HL-60 (cell line): ENCODE measurements at regions not wholly inside any gene's neighbourhood (a gene's known extent, or its start where the extent isn't known, plus 50 kb on each side); places are given as distances from the start of the nearest gene placed in this dataset.

Experiments
- DNase-seq, 2 experiments: peaks; one replicate each; pipeline ENCODE4 v3.0.0-alpha.2; 2010 to 2020; ENCODE audit warnings: low read depth in 1 of 2, low spot score in 1 of 2
- H3K27ac ChIP-seq: fragments of 250-450 bp; sonication (Bioruptor Pico); replicated peaks from 2 replicates; pipeline ENCODE4 v1.5.1; 2020; ENCODE audit warnings: mild to moderate bottlenecking, moderate library complexity
- H3K27me3 ChIP-seq: fragments of 250-450 bp; sonication (Bioruptor Pico); 2 replicates; pipeline ENCODE4 v1.5.1; 2021; ENCODE audit warnings: mild to moderate bottlenecking, moderate library complexity; ENCODE audit not compliant: insufficient read depth, poor library complexity, severe bottlenecking
- H3K4me3 ChIP-seq: replicated peaks from 2 replicates; pipeline ENCODE4 v1.5.1; 2011; ENCODE audit warnings: mild to moderate bottlenecking, control low read depth, low read length; ENCODE audit not compliant: insufficient read depth
- CTCF ChIP-seq: IDR thresholded peaks from one replicate; pipeline ENCODE4 v1.5.1; 2011; ENCODE audit warnings: low read length, control low read depth, inconsistent platforms; ENCODE audit not compliant: insufficient read depth
- GABPA ChIP-seq: IDR thresholded peaks from 2 replicates; pipeline ENCODE4 v1.6.1; 2012; ENCODE audit warnings: low read depth
- POLR2AphosphoS5 ChIP-seq: IDR thresholded peaks from 2 replicates; pipeline ENCODE4 v1.6.1; 2012; ENCODE audit warnings: low read depth
- REST ChIP-seq: IDR thresholded peaks from 2 replicates; pipeline ENCODE4 v1.6.1; 2012; ENCODE audit warnings: low read depth; ENCODE audit not compliant: insufficient replicate concordance
- SPI1 ChIP-seq: IDR thresholded peaks from 2 replicates; pipeline ENCODE4 v1.6.1; 2012; ENCODE audit warnings: low read depth, mild to moderate bottlenecking, borderline replicate concordance

DNA sequence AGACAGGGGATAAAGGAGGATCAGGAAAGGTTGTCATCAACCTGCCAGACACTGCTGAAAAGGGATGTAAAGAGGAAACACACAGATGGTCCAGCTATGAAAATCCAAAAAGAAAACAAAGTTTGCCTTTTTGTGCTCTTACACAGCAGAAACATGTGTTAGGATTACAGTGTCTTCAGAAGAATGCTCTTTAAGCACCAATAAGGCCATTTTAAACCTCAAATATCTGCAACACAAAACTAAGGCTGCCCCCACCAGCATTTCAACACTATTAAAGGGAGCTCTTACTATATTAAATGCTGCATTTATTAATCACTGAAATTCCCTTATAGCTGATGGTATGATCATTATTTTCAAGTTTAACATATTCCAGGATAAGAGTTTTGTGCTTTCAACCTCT, 922.5 kb downstream of the NLGN4Y start:
- no peak overlapping the region for H3K4me3 ChIP-seq
- TF ChIP-seq GABPA (no peak), REST (no peak), SPI1 (no peak), POLR2AphosphoS5 (no peak), CTCF (no peak)
- H3K27ac ChIP-seq: no peak overlapping the region
- DNase-seq: no peak
- H3K27me3 ChIP-seq: no peaks in the 10 kb centered on the region

DNA sequence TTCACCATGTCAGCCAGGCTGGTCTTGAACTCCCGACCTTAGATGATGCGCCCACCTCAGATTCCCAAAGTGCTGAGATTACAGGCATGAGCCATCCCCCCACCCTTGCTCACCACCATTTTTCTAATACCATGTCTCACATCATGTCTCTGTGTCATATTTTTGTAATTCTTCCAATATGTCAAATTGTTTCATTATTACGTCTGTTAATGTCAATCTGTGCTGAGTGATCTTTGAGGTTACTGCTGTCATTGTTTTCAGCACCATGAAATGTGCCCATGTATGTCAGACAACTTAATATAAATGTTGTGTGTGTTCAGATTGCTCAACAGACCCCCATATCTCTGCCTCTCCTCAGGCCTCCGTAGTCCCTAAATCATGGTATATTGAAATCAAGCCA, 923.6 kb downstream of the NLGN4Y start:
- DNase-seq: no peak
- H3K4me3 ChIP-seq: no peak overlapping the region
- no peaks in the 10 kb centered on the region for H3K27me3 ChIP-seq
- H3K27ac ChIP-seq: no peak overlapping the region
- TF ChIP-seq CTCF (no peak), POLR2AphosphoS5 (no peak), REST (no peak), GABPA (no peak), SPI1 (no peak)

DNA sequence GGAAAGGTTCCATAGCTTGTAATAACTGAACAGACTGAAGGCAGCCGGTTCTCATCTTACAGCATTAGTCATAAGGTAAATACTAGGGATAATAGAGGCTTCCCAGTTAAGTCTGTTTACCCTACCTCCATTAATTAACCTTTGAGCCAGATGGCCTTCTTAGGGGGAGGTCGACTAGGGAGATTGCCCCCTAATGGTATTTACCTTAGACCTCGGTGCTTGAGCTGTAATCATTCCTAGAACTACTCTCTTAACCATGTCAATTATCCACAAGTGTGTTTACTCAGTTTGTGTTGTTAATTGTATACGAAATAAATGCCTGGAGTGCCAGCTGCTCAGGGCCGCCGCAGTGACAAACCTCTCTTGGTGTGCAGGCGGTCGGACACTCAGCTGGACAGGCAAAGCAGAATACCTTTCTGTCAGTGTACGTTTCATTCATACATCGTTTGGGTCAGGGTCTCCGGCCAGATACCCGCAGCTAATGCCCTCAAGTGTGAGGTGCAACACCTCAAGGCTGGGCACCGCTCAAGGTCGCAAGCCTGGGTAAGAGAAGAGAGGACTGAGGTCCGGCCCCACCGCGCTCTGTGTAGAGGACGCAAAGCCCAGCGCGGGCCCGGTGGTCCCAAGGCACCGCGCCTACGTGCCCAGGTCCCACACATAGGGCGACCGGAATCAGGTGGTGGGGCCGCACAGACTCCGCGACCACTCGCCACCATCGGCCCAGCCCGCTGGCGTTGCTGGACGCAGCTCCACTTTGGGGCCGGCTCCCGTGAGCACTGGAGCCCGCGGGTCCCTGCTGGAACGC, 931.0 kb downstream of the NLGN4Y start:
- H3K4me3 ChIP-seq: no peak overlapping the region

More for the DNA sequence above, 931.0 kb downstream of the NLGN4Y start:
- no peak overlapping the region for H3K27ac ChIP-seq
- no peak for DNase-seq
- H3K27me3 ChIP-seq: no peaks in the 10 kb centered on the region
- TF ChIP-seq GABPA (no peak), REST (no peak), POLR2AphosphoS5 (no peak), CTCF (no peak), SPI1 (no peak)
